Mucosa of rectum (tissue), 2 donors: ENCODE measurements at regions not wholly inside any gene's neighbourhood (a gene's known extent, or its start where the extent isn't known, plus 50 kb on each side); places are given as distances from the start of the nearest gene placed in this dataset.

Experiments used
- H3K27ac ChIP-seq, 2 donors: one replicate each; pipeline ENCODE4 v1.7.0; 2013; ENCODE audit warnings: inconsistent platforms in 2 of 2, low read depth in 2 of 2, low read length in 2 of 2
- H3K27me3 ChIP-seq, 2 donors: one replicate each; pipeline ENCODE4 v1.7.0; 2013; ENCODE audit warnings: low read length in 2 of 2; ENCODE audit not compliant: control insufficient read depth in 2 of 2, insufficient read depth in 2 of 2
- H3K36me3 ChIP-seq, 2 donors: one replicate each; pipeline ENCODE4 v1.7.0; 2013; ENCODE audit warnings: low read length in 2 of 2; ENCODE audit not compliant: control insufficient read depth in 2 of 2, insufficient read depth in 2 of 2
- H3K4me1 ChIP-seq, 2 donors: one replicate each; pipeline ENCODE4 v1.7.0; 2013; ENCODE audit warnings: low read length in 2 of 2, mild to moderate bottlenecking in 1 of 2; ENCODE audit not compliant: control insufficient read depth in 2 of 2, insufficient read depth in 2 of 2
- H3K4me3 ChIP-seq, 2 donors: one replicate each; pipeline ENCODE4 v1.7.0; 2013; ENCODE audit warnings: low read length in 2 of 2
- H3K9ac ChIP-seq, 2 donors: one replicate each; pipeline ENCODE4 v1.7.0; 2013; ENCODE audit warnings: low read length in 2 of 2, low read depth in 1 of 2, mild to moderate bottlenecking in 1 of 2
- H3K9me3 ChIP-seq, 2 donors: one replicate each; pipeline ENCODE4 v1.7.0; 2013; ENCODE audit warnings: low read length in 2 of 2; ENCODE audit not compliant: control insufficient read depth in 2 of 2
- donor health status: healthy.
- donor health status: Normal muscosa, but diverticular disease.

DNA sequence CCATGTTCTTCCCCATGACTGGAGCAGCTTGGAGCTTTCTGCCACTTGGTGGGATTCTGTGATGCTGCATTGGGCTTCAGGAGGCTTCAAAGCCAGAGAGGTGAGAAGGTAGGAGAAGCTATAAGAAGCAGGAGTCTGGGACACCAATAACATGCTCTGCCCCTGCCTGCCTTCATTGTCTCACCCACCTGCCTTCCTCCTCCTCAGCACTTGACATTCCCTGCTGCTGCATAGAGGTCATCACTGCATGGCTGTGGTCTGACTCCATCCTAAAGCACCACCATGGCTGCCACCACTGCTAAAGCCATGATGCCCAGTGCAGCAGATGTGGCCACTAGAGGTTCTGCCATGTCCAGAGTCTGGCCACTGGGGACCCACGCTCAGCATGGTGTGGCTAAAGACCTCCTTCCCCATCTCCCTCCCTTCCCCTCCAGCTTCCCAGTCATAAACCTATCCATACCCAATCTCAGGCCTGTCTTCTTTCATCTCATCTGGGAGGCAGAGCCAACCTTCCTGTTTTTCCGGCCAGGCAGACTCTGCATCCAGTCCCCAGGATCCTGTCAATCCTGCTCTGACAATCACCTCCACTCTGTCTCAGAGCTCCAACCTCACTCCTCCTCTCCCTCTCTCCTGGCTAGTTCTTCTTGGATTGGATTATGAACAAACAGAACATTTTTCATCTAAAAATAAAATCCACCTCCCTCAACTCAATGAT, 285.1 kb upstream of the POU3F1 start:
- H3K9ac ChIP-seq = no peak overlapping the region
- H3K27ac ChIP-seq = no peak overlapping the region
- no peak overlapping the region for H3K4me3 ChIP-seq

DNA sequence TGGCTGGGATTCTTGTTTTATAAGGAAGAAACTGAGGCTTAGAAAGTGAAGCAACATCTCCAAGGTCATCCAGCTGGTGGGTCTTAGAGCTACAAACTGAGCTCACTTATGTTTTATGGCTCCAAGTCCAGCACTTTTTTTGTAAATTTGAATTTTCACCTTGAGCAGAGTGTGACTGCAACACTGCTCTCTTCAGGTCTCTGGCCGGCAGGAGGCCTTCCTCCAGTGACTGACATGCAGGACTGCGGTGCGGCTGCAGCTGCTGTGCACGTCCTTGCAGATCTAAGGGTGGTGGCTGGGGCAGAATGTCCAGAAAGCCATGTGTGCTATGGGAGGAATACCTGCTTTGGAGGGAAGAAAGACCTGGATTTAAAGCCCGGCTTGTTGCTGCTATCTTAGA, 284.2 kb upstream of the POU3F1 start:
- no peaks in the 10 kb centered on the region for H3K9me3 ChIP-seq
- no peaks in the 10 kb centered on the region for H3K36me3 ChIP-seq
- no peaks in the 10 kb centered on the region for H3K4me1 ChIP-seq
- no peak overlapping the region for H3K9ac ChIP-seq
- peaks cover 5 to 7% of the 10 kb centered on the region in 2 donors for H3K27me3 ChIP-seq
- H3K27ac ChIP-seq = no peak overlapping the region
- no peak overlapping the region for H3K4me3 ChIP-seq

More for the DNA sequence above, 285.1 kb upstream of the POU3F1 start:
- no peaks in the 10 kb centered on the region for H3K9me3 ChIP-seq
- no peaks in the 10 kb centered on the region for H3K4me1 ChIP-seq
- peaks cover 5 to 7% of the 10 kb centered on the region in 2 donors for H3K27me3 ChIP-seq
- H3K36me3 ChIP-seq = no peaks in the 10 kb centered on the region

DNA sequence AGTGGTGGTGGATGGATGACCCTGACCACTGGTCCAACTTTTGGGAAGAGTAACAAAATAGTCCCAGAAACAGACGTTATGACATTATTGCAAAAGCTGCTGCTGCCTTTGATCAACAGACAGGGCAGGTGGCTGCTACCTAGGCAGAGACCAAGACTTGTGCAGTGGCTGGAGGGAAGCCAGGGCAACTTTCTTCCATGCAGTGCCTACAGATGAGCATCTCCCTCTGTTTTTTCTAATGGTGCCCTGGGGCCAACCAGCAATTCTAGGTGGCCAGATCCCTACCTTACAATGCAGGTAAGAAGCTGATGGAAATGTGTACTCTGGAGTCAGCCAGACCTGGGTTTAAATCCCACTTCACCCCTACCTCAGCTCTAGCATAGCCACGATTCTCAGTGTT, 283.1 kb upstream of the POU3F1 start:
- Histone ChIP-seq H3K4me3 (no peak overlapping the region), H3K36me3 (no peaks in the 10 kb centered on the region), H3K9ac (no peak overlapping the region)

DNA sequence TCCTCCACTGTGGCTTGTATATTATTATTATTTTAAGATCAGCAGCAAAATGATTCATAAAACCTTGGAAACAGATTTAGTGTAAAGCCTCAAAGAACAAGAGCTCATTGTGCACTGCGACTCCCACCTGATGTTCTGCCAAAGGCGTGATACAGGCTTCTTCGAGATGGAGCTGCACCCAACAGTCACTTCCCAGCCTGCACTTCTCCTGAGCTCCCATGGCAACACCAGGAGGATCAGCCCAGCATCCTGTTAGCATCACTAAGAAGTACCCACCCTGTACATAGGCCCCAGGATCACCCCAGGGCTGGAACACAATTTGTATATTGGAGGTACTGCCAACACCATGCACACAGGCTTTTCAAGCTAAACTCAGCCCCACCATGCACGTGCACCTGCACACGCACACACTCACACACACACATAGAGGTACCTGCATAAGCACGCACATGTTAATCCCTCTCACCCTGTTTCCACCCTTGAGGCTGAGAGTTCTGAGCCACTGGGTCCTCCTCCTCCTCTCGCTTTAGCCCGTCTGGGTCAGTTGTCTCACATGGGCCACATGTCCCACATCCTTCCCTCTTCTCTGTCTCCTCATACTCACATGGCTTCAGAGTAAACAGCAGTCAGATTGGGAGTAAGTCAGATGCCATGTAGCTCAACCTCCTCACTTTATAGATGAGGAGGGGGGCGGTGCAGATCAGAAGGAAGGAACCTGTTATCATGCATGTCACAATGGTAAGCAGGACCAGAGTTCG, 281.9 kb upstream of the POU3F1 start:
- Histone ChIP-seq H3K27ac (no peak overlapping the region), H3K9me3 (no peaks in the 10 kb centered on the region), H3K4me1 (no peaks in the 10 kb centered on the region), H3K4me3 (no peak overlapping the region), H3K27me3 (peaks cover 3 to 4% of the 10 kb centered on the region in 2 donors), H3K36me3 (no peaks in the 10 kb centered on the region), H3K9ac (no peak overlapping the region)

More for the DNA sequence above, 283.1 kb upstream of the POU3F1 start:
- Histone ChIP-seq H3K4me1 (no peaks in the 10 kb centered on the region), H3K9me3 (no peaks in the 10 kb centered on the region), H3K27ac (no peak overlapping the region), H3K27me3 (peaks cover 5 to 7% of the 10 kb centered on the region in 2 donors)

DNA sequence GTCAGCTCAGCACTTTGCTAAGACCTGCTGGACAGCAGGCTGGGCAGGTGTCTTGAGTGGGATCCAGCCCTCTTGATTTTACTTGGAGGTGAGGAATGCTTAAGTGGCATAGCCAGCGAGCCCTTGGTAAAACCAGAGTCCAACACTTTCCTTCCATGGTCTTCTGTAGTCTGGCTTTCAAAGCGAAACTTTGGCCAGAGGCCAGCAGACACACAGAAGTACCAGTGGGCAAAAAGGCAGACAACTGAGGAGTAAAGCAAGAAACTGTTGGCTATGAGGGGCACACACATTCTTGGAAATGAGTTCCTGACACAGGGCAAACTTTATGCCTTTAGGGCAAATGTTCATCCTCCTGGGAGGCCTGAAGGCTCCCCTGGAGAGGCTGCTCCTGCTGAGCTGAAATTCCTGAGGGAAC, 281.0 kb upstream of the POU3F1 start:
- no peak overlapping the region for H3K27ac ChIP-seq
- H3K36me3 ChIP-seq = no peaks in the 10 kb centered on the region
- no peaks in the 10 kb centered on the region for H3K4me1 ChIP-seq
- peaks cover 3 to 4% of the 10 kb centered on the region in 2 donors for H3K27me3 ChIP-seq
- no peak overlapping the region for H3K9ac ChIP-seq
- H3K4me3 ChIP-seq = no peak overlapping the region
- no peaks in the 10 kb centered on the region for H3K9me3 ChIP-seq

DNA sequence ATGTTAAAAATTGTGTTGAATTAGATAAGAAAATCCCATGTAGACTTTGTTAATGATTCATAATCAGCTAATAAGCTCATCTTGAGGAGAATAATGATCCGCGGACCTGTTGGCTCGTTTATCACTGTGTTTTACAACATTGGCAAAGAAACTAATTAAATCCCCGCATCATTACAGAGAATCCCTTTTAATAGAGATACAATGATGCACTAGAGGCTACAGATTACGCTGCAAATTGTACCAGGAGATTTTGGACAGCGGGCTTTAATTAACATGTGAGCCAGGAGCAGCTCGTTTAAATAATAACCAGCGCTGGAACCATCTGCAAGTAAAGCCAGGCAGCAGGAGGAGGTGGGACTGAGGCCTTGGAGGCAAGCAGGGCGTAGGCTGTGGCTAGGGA, 280.3 kb upstream of the POU3F1 start:
- H3K27ac ChIP-seq = no peak overlapping the region
- no peaks in the 10 kb centered on the region for H3K9me3 ChIP-seq
- H3K4me1 ChIP-seq = no peaks in the 10 kb centered on the region
- H3K4me3 ChIP-seq = no peak overlapping the region
- no peak overlapping the region for H3K9ac ChIP-seq
- H3K27me3 ChIP-seq = peaks cover 3 to 4% of the 10 kb centered on the region in 2 donors
- H3K36me3 ChIP-seq = no peaks in the 10 kb centered on the region

DNA sequence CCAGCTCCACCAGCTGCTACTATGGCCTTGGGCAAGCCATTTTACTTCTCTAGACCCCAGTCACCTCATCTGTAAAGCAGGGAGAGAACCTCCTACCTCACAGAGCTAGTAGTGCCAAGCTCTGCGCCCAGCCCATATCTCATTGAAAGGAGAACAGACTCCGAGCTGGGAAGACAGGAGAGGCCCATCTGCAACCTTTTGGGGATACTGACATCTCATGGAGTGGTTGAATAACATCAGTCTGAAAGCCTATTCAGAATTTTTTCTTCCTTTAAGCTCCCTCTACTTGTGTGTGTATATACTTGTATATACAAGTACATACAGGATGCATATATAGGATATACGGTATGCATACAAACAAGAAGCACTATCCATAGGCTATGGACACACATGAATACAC, 279.5 kb upstream of the POU3F1 start:
- no peaks in the 10 kb centered on the region for H3K36me3 ChIP-seq
- H3K4me3 ChIP-seq = no peak overlapping the region
- H3K27me3 ChIP-seq = peaks cover 3 to 4% of the 10 kb centered on the region in 2 donors
- no peaks in the 10 kb centered on the region for H3K9me3 ChIP-seq
- no peaks in the 10 kb centered on the region for H3K4me1 ChIP-seq
- no peak overlapping the region for H3K27ac ChIP-seq
- H3K9ac ChIP-seq = no peak overlapping the region

DNA sequence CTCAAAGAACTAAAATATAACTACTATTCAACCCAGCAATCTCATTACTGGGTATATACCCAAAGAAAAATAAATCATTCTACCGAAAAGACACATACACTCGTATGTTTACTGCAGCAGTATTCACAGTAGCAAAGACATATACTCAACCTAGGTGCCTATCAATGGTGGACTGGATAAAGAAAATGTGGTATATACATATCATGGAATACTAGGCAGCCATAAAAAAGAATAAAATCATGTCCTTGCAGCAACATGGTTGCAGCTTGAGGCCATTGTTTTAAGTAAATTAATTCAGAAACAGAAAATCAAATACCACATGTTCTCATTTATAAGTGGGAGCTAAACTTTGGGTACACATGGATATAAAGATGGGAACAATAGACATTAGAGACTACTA, 266.2 kb upstream of the POU3F1 start:
- no peaks in the 10 kb centered on the region for H3K4me1 ChIP-seq
- H3K4me3 ChIP-seq = no peak overlapping the region
- H3K9me3 ChIP-seq = no peaks in the 10 kb centered on the region
- H3K27me3 ChIP-seq = peaks cover 0 to 3% of the 10 kb centered on the region in 2 donors
- no peaks in the 10 kb centered on the region for H3K36me3 ChIP-seq
- no peak overlapping the region for H3K9ac ChIP-seq
- no peak overlapping the region for H3K27ac ChIP-seq

DNA sequence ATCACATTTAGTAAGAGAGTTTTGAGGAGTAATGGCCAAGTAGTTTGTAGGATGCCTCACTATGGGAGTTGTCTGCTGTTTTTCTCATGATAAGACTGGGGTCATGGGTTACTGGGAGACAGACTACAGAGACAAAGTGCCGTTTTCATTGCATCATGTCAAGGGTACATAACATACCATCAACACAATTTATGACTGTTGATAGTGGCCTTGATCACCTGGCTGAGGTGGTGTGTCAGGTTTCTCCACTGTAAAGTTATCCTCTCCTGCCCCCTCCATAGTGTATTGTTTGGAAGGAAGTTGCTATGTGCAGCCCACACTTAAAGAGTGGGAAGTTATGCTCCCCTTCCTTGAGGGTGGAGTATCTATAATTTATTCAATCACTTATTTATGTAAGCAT, 263.5 kb upstream of the POU3F1 start:
- no peak overlapping the region for H3K27ac ChIP-seq
- H3K4me1 ChIP-seq = no peaks in the 10 kb centered on the region
- H3K36me3 ChIP-seq = no peaks in the 10 kb centered on the region
- no peak overlapping the region for H3K4me3 ChIP-seq
- no peak overlapping the region for H3K9ac ChIP-seq
- peaks cover 0 to 3% of the 10 kb centered on the region in 2 donors for H3K27me3 ChIP-seq
- H3K9me3 ChIP-seq = no peaks in the 10 kb centered on the region

DNA sequence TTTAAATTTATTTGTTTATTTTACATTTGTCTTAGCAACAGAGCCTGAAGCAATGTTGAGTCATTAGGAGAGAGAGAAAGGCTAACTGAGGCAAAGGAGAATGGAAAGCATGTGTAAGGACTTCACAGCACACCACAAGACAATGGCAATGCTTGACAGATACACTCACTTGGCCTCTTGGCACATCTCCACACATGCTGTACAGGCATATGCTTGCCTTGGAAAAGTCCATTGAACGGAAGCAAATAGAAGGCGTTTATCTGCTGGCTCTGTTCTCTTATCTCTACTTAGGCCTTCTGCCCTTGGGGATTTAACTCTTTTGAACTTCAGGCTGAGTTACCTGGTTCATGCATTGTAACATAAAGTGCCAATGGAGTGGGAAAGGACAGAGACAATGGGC, 262.2 kb upstream of the POU3F1 start:
- Histone ChIP-seq H3K27me3 (peaks cover 0 to 3% of the 10 kb centered on the region in 2 donors), H3K4me1 (no peaks in the 10 kb centered on the region), H3K9me3 (no peaks in the 10 kb centered on the region), H3K36me3 (no peaks in the 10 kb centered on the region), H3K27ac (no peak overlapping the region), H3K4me3 (no peak overlapping the region), H3K9ac (no peak overlapping the region)
